ENCODE measurements at regions not wholly inside any gene's neighbourhood (a gene's known extent, or its start where the extent isn't known, plus 50 kb on each side); places are given as distances from the start of the nearest gene placed in this dataset.

DNA sequence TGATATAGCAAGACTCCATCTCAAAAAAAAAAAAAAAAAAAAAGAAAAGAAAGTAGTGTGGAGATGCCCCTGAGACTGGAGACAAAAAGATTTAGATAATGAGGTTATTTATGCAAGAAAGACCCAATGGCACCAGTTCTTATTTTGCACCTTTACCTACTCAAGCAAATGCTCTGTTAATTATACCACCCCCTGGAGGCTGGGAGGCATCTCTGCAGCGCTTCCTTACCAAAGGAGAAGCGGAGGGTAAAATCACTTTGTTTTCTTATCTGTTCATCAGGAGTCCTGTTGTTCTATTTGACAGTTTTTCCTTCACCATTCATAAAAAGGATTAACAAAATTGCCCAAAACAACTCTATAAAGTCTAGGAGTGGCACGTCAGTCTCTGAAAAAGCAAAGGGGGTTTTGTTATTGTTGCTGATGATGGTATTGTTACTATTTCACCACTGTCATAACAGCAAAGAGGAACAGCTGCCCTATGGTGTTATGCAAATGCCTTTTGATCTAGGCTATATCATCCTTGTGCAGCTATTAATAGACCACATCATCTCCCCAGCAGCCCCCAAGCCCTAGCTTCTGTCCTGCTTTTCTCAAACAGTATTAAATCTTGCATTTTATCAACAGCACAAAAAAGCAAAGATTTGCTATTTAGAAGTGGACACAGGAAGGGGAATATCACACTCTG lies 174.0 kb downstream of the PALM2AKAP2 start:
- no peak for DNase-seq
- H3K27me3 ChIP-seq (ENCODE audit: insufficient read depth, low read depth, severe bottlenecking): no peaks in the 10 kb centered on the region
- no peak overlapping the region for H3K4me3 ChIP-seq (ENCODE audit: low read depth, low read length)
- H3K27ac ChIP-seq: no peak overlapping the region
- no peaks in the 10 kb centered on the region for H3K36me3 ChIP-seq
- no peaks in the 10 kb centered on the region for H3K9me3 ChIP-seq (ENCODE audit: severe bottlenecking)
- TF ChIP-seq, protein P1, sequence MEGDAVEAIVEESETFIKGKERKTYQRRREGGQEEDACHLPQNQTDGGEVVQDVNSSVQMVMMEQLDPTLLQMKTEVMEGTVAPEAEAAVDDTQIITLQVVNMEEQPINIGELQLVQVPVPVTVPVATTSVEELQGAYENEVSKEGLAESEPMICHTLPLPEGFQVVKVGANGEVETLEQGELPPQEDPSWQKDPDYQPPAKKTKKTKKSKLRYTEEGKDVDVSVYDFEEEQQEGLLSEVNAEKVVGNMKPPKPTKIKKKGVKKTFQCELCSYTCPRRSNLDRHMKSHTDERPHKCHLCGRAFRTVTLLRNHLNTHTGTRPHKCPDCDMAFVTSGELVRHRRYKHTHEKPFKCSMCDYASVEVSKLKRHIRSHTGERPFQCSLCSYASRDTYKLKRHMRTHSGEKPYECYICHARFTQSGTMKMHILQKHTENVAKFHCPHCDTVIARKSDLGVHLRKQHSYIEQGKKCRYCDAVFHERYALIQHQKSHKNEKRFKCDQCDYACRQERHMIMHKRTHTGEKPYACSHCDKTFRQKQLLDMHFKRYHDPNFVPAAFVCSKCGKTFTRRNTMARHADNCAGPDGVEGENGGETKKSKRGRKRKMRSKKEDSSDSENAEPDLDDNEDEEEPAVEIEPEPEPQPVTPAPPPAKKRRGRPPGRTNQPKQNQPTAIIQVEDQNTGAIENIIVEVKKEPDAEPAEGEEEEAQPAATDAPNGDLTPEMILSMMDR (IDR thresholded peaks at IDR 0.05; ENCODE audit: low read depth, low read length): 0 out of 2 replicates have a peak, but pooled peaks have one; percentile 28

DNA sequence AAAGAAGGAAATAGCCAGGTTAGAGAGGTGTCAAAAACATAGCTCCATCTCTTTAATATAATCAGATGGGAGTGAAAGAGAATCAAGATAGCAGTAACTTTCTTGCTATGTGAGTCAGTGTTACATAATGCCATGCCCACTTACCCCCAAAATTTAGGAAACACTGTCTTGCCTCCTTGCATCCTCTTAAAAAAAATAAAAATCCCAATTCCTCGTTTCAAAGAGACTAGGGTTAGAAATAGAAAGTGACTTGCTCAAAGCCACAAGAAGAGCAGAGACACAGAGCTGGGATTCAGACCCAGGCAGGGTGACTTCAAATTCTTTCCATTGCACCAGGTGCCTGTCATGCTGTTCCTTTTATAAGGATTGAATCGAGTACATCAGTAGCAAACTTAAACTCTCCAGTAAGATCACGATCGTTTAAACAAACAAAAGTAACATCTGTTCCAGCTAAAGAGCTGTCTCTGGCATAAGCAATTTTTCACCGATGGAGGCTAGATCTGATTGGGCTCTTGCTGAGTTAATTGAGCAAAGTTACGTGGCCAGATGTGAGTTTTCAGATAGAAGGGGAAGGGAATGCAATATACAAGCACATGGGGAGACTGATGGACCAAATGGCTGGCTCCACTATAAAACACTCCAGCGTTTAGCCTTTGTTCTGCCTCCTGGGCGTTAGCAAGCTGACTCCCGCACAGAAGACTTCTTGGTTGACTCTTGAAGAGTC lies 176.9 kb downstream of the PALM2AKAP2 start:
- H3K27me3 ChIP-seq (ENCODE audit: insufficient read depth, low read depth, severe bottlenecking): no peaks in the 10 kb centered on the region
- H3K27ac ChIP-seq: no peak overlapping the region
- H3K9me3 ChIP-seq (ENCODE audit: severe bottlenecking): no peaks in the 10 kb centered on the region
- no peak overlapping the region for H3K4me3 ChIP-seq (ENCODE audit: low read depth, low read length)
- TF ChIP-seq, protein P1 (IDR thresholded peaks at IDR 0.05; ENCODE audit: low read depth, low read length): no peak
- no peaks in the 10 kb centered on the region for H3K36me3 ChIP-seq
- no peak for DNase-seq

DNA sequence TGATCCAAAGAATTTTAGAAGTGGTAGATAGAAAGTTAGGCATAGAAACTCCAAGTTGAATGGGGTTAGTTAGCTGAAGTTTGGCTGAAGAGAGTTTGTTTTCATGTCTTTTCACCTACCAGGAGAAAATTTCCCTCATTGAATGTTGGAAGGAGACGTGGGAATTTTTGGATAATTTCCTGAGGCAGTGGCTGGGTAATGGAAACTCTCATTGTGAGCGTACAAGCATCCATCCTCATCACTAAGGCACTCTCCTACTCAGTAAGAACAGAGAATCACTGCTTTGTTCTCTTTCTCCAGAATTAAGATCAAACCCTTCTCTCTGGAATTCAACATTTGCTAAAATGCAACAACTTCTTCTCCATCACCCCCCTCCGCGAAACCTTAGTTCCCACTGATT lies 179.7 kb downstream of the PALM2AKAP2 start:
- H3K27ac ChIP-seq: no peak overlapping the region
- H3K36me3 ChIP-seq: no peaks in the 10 kb centered on the region
- no peak for DNase-seq
- no peak overlapping the region for H3K4me3 ChIP-seq (ENCODE audit: low read depth, low read length)
- H3K27me3 ChIP-seq (ENCODE audit: insufficient read depth, low read depth, severe bottlenecking): no peaks in the 10 kb centered on the region
- TF ChIP-seq, protein P1 (IDR thresholded peaks at IDR 0.05; ENCODE audit: low read depth, low read length): no peak
- no peaks in the 10 kb centered on the region for H3K9me3 ChIP-seq (ENCODE audit: severe bottlenecking)

DNA sequence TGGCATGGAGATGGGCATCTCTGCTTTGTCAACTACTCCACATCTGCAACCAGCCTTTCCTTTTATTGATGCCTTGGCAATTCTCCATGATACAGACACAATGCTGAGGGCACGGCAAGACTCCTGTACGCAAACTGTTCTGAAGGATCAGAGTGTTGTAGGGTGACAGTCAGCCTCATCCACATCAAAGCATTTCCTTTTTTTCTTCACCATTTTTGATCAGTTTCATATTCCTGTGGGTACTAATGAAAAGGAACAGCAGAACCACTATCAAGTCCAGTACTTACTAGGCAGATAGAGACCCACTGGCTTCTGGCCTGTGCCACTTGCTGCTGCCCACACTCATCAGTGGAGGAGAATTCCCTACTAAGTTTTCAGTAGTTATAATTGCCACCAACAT lies 181.6 kb downstream of the PALM2AKAP2 start:
- TF ChIP-seq, protein P1 (IDR thresholded peaks at IDR 0.05; ENCODE audit: low read depth, low read length): no peak
- no peaks in the 10 kb centered on the region for H3K9me3 ChIP-seq (ENCODE audit: severe bottlenecking)
- no peak overlapping the region for H3K4me3 ChIP-seq (ENCODE audit: low read depth, low read length)
- H3K27ac ChIP-seq: no peak overlapping the region
- H3K27me3 ChIP-seq (ENCODE audit: insufficient read depth, low read depth, severe bottlenecking): no peaks in the 10 kb centered on the region
- DNase-seq: no peak
- H3K36me3 ChIP-seq: no peaks in the 10 kb centered on the region

DNA sequence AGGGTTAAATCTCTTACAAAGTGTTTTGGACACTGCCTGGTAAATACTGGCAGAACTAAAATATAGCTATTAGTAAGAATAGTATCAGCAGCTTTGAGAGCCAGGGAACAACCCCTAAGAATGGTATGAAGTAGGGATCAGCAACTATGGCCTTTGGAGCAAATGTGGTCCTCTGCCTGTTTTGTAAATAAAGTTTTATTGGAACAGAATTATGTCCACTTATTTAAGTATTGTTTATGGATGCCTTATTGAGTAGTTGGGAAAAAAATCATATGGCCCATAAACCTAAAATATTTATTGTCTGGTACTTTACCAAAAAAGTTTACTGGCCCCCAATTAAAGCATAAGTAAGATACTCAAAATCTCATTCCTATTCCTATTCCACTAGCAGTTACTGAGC lies 182.2 kb downstream of the PALM2AKAP2 start:
- no peak overlapping the region for H3K27ac ChIP-seq
- no peak for DNase-seq
- H3K9me3 ChIP-seq (ENCODE audit: severe bottlenecking): no peaks in the 10 kb centered on the region
- H3K36me3 ChIP-seq: no peaks in the 10 kb centered on the region
- no peaks in the 10 kb centered on the region for H3K27me3 ChIP-seq (ENCODE audit: insufficient read depth, low read depth, severe bottlenecking)
- H3K4me3 ChIP-seq (ENCODE audit: low read depth, low read length): no peak overlapping the region
- TF ChIP-seq, protein P1 (IDR thresholded peaks at IDR 0.05; ENCODE audit: low read depth, low read length): no peak
